ENCODE measurements at regions not wholly inside any gene's neighbourhood (a gene's known extent, or its start where the extent isn't known, plus 50 kb on each side); places are given as distances from the start of the nearest gene placed in this dataset.
"Not testable (repeated sequence)": the region's sequence is repeated elsewhere in the genome, so short reads cannot be mapped to it uniquely, and the experiment has no call there.

GRCh38 chr2:16925145-16925544, 259.5 kb upstream of the CYRIA start:
- no peak overlapping the region for H3K4me3 ChIP-seq (ENCODE audit: low read length)

GRCh38 chr2:16915341-16915755, 249.7 kb upstream of the CYRIA start:
- H3F3A ChIP-seq (ENCODE audit: insufficient read depth, low read length, poor library complexity, severe bottlenecking); H3K27ac ChIP-seq (ENCODE audit: low read length); H2AFZ ChIP-seq (ENCODE audit: low read depth, low read length); H3K4me2 ChIP-seq (ENCODE audit: low read length); H3K79me2 ChIP-seq (replicated peaks; ENCODE audit: insufficient read depth, low read length); H4K20me1 ChIP-seq (ENCODE audit: insufficient read depth); H3K36me3 ChIP-seq (ENCODE audit: insufficient read depth, low read length); H3K4me3 ChIP-seq (ENCODE audit: low read length); H3K9me3 ChIP-seq (ENCODE audit: low read length); H3K9ac ChIP-seq (ENCODE audit: low read length); H3K9me2 ChIP-seq (ENCODE audit: insufficient read depth, low read length); H3K27me3 ChIP-seq (ENCODE audit: insufficient read depth, low read depth, low read length): not testable (repeated sequence)

More at GRCh38 chr2:16925145-16925544, 259.5 kb upstream of the CYRIA start:
- TF ChIP-seq POLR2AphosphoS5 (IDR thresholded peaks at IDR 0.05) (no peak), EZH2 (IDR thresholded peaks at IDR 0.05; ENCODE audit: borderline replicate concordance, insufficient read depth, low read length, poor library complexity, severe bottlenecking) (no peak), SMC3 (conservative IDR thresholded peaks at IDR 0.05; ENCODE audit: poor library complexity) (no peak), RAD21 (conservative IDR thresholded peaks at IDR 0.05) (no peak), CTCF (IDR thresholded peaks at IDR 0.05; ENCODE audit: poor library complexity, severe bottlenecking) (no peak), REST (IDR thresholded peaks at IDR 0.05; ENCODE audit: borderline replicate concordance) (no peak), TAF1 (IDR thresholded peaks at IDR 0.05; ENCODE audit: low read depth) (no peak)
- no peaks in the 10 kb centered on the region for H3K79me2 ChIP-seq (replicated peaks; ENCODE audit: insufficient read depth, low read length)
- H3K36me3 ChIP-seq (ENCODE audit: insufficient read depth, low read length), result no peaks in the 10 kb centered on the region
- H3K27ac ChIP-seq (ENCODE audit: low read length), result no peak overlapping the region
- no peaks in the 10 kb centered on the region for H3K27me3 ChIP-seq (ENCODE audit: insufficient read depth, low read depth, low read length)
- H3F3A ChIP-seq (ENCODE audit: insufficient read depth, low read length, poor library complexity, severe bottlenecking), result no peaks in the 10 kb centered on the region
- H3K9me3 ChIP-seq (ENCODE audit: low read length), result no peaks in the 10 kb centered on the region
- H3K9ac ChIP-seq (ENCODE audit: low read length), result no peak overlapping the region
- no peak overlapping the region for H3K4me2 ChIP-seq (ENCODE audit: low read length)
- H2AFZ ChIP-seq (ENCODE audit: low read depth, low read length), result no peak overlapping the region
- H3K9me2 ChIP-seq (ENCODE audit: insufficient read depth, low read length), result no peaks in the 10 kb centered on the region
- no peaks in the 10 kb centered on the region for H4K20me1 ChIP-seq (ENCODE audit: insufficient read depth)

- Histone ChIP-seq H3F3A (ENCODE audit: insufficient read depth, low read length, poor library complexity, severe bottlenecking) (no peaks in the 10 kb centered on the region), H3K9ac (ENCODE audit: low read length) (no peak overlapping the region), H3K27ac (ENCODE audit: low read length) (no peak overlapping the region), H3K9me2 (ENCODE audit: insufficient read depth, low read length) (no peaks in the 10 kb centered on the region), H3K4me2 (ENCODE audit: low read length) (no peak overlapping the region), H4K20me1 (ENCODE audit: insufficient read depth) (no peaks in the 10 kb centered on the region), H2AFZ (ENCODE audit: low read depth, low read length) (no peak overlapping the region), H3K79me2 (replicated peaks; ENCODE audit: insufficient read depth, low read length) (no peaks in the 10 kb centered on the region), H3K27me3 (ENCODE audit: insufficient read depth, low read depth, low read length) (no peaks in the 10 kb centered on the region), H3K9me3 (ENCODE audit: low read length) (no peaks in the 10 kb centered on the region), H3K36me3 (ENCODE audit: insufficient read depth, low read length) (no peaks in the 10 kb centered on the region), H3K4me3 (ENCODE audit: low read length) (no peak overlapping the region)
- TF ChIP-seq SMC3 (conservative IDR thresholded peaks at IDR 0.05; ENCODE audit: poor library complexity) (no peak), RAD21 (conservative IDR thresholded peaks at IDR 0.05) (no peak), POLR2AphosphoS5 (IDR thresholded peaks at IDR 0.05) (no peak), EZH2 (IDR thresholded peaks at IDR 0.05; ENCODE audit: borderline replicate concordance, insufficient read depth, low read length, poor library complexity, severe bottlenecking) (no peak), CTCF (IDR thresholded peaks at IDR 0.05; ENCODE audit: poor library complexity, severe bottlenecking) (no peak), REST (IDR thresholded peaks at IDR 0.05; ENCODE audit: borderline replicate concordance) (no peak), EP300 (conservative IDR thresholded peaks at IDR 0.05; ENCODE audit: poor library complexity, severe bottlenecking) (no peak), MXI1 (conservative IDR thresholded peaks at IDR 0.05; ENCODE audit: poor library complexity, severe bottlenecking) (no peak), TAF1 (IDR thresholded peaks at IDR 0.05; ENCODE audit: low read depth) (no peak)
Measured at GRCh38 chr2:16911746-16912145, 246.1 kb upstream of the CYRIA start.

Data from neural cell (in vitro differentiated cells).